ENCODE measurements at regions not wholly inside any gene's neighbourhood (a gene's known extent, or its start where the extent isn't known, plus 50 kb on each side); places are given as distances from the start of the nearest gene placed in this dataset.

DNA sequence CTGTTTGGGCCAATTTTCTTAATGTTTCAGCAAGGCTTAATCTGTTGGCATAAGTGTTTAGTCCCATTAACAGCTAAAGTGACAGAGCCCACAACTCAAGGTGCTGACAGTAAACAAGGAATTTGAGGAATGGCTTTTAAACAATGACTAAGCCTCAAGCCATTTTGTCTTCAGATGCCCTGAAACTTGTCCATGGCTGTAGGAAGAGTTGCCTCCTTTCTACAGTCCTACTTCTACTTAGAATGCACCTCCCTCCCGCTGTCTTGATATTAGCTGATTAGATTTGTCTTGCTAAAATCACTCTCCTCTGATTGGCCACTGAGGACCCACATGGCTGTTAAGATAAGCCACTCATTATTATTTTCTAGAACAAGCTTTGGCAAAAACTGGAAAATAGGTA is 188.4 kb upstream of the OTX2 start:
- H3K27me3 ChIP-seq (ENCODE audit: control insufficient read depth in 2 of 2, insufficient read depth in 2 of 2, low read length in 2 of 2): no peaks in the 10 kb centered on the region
- H3K9ac ChIP-seq (ENCODE audit: insufficient read depth in 1 of 2, low read depth in 2 of 2, low read length in 2 of 2): no peak overlapping the region
- 0 out of 2 replicates have a peak overlapping the region, but pooled peaks have one; percentile 23 for H2AFZ ChIP-seq (ENCODE audit: low read depth, low read length)
- no peak overlapping the region for H3K27ac ChIP-seq (ENCODE audit: extremely low read depth, low read depth, low read length)
- TF ChIP-seq, protein P1, sequence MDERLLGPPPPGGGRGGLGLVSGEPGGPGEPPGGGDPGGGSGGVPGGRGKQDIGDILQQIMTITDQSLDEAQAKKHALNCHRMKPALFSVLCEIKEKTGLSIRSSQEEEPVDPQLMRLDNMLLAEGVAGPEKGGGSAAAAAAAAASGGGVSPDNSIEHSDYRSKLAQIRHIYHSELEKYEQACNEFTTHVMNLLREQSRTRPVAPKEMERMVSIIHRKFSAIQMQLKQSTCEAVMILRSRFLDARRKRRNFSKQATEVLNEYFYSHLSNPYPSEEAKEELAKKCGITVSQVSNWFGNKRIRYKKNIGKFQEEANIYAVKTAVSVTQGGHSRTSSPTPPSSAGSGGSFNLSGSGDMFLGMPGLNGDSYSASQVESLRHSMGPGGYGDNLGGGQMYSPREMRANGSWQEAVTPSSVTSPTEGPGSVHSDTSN (CRISPR knock-in tag; IDR thresholded peaks at IDR 0.05; ENCODE audit: low read depth): no peak
- TF ChIP-seq, protein P1 (tag; conservative IDR thresholded peaks at IDR 0.05; ENCODE audit: low read depth): peak; percentile 92
- TF ChIP-seq NFYB (IDR thresholded peaks at IDR 0.05; ENCODE audit: extremely low read depth, insufficient read length) (peak; percentile 4), MEIS2 (IDR thresholded peaks at IDR 0.05; ENCODE audit: partially characterized antibody) (peak; percentile 75), ZFP30 (CRISPR knock-in tag; IDR thresholded peaks at IDR 0.05; ENCODE audit: borderline replicate concordance) (no peak)
- POLR2A ChIA-PET: interaction anchor here (0.9 kb wide), 1 partner anchor 10 kb away, joined by 3 read pairs; no protein-coding TSS in a partner anchor
- H3K4me3 ChIP-seq: no peak overlapping the region
- H3K9me3 ChIP-seq (replicated peaks; ENCODE audit: control insufficient read depth, insufficient read depth, low read depth, low read length): no peaks in the 10 kb centered on the region
- no peaks in the 10 kb centered on the region for H3K36me3 ChIP-seq (ENCODE audit: control insufficient read depth, insufficient read depth, low read length)
- 0% methylated on average over 1 of the region's 1 CpG for WGBS (ENCODE audit: insufficient coverage, low coverage, missing lambda C conversion rate)
- in situ Hi-C loops (cut with MboI) (no loop called here), intact Hi-C loops (cut with micrococcal nuclease) (no loop called here)
- H3K79me2 ChIP-seq (ENCODE audit: control insufficient read depth, insufficient read depth, low read length): no peaks in the 10 kb centered on the region
- H3K9me1 ChIP-seq (ENCODE audit: control insufficient read depth, insufficient read depth, low read length): no peaks in the 10 kb centered on the region
- H3K4me2 ChIP-seq (ENCODE audit: insufficient read depth, low read length): no peak overlapping the region
- ATAC-seq (0 out of 3 replicates have a peak, but pooled peaks have one; percentile 33), FAIRE-seq (no peak), DNase-seq (ENCODE audit: extremely low read depth in 1 of 4, low spot score in 3 of 4) (peak in 2 of 4 experiments; percentile 12 to 14)
- no TSS peak for BruUV-seq (replicated peaks)
- no peaks in the 10 kb centered on the region for H4K20me1 ChIP-seq (replicated peaks; ENCODE audit: control insufficient read depth, insufficient read depth, low read length)
- no peaks in the 10 kb centered on the region; a peak in 1 of 5 replicates for H3K4me1 ChIP-seq (replicated peaks in 1 of 2; ENCODE audit: control insufficient read depth in 2 of 2, insufficient read depth in 2 of 2, low read length in 2 of 2)
- CTCF ChIA-PET (ENCODE audit: low intra/inter-chr PET ratio): no interaction called here

Measured in K562 (cell line).